ENCODE measurements at regions not wholly inside any gene's neighbourhood (a gene's known extent, or its start where the extent isn't known, plus 50 kb on each side); places are given as distances from the start of the nearest gene placed in this dataset.

DNA sequence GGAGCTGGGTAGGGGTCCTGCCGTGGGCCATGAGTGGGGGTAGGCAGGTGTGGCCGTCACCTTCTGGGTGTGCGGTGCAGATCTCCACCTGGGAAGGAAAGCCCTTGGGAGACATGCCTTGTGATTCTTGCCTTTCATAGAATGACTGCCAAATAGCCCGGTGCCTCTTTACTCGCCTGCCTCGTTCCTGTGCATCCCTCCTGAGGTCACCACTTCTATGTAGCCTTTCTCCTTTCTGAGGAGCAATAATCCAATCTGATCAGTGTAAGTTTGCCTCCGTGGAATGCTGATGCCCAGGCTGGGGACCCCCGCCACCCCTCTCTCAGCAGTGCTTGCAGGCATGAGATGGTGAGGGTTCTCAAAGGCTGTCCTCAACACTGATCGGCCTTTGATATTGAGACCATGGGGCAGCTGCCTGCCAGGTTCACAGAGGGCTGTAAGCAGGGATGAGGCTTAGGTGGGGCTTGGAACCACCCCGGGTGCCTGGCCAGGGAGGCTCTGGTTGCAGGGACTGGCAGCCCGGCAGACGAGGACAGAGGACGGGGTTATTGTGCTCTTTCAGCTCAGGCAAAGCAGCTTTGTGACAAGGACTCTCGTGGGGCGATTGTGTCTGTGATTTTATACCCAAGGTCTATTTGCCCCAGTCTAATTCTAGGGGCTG, 86.1 kb upstream of the WNT7B start:
- Mint-ChIP-seq H3K4me1 (ENCODE audit: low read depth) (peaks cover 36% of the 10 kb centered on the region), H3K36me3 (ENCODE audit: low read depth) (peaks cover 2% of the 10 kb centered on the region), H3K9me3 (no peaks in the 10 kb centered on the region), H3K27me3 (peaks cover 2% of the 10 kb centered on the region), H3K4me3 (no peak overlapping the region), H3K27ac (no peak overlapping the region)
- no peak for DNase-seq

DNA sequence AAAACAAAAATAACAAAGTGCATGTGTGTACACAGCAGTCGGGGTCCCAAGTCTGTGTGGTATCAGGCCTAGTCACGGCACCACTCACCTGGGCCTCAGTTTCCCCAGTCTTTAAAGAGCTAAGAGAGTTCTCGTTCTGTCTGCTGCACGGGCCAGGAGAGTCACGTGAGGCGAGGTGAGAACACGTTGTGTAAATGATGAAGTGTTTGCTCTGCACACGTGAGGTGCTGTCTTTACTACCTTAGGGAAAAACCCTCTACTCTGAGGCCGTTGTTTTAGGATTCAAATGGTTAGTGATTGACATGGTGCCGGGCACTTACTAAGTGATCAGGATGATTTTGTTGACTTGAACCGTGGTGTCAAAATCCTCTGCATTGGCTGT, 86.5 kb upstream of the PPARA start:
- H3K4me1 Mint-ChIP-seq (ENCODE audit: low read depth): peaks cover 33% of the 10 kb centered on the region
- H3K36me3 Mint-ChIP-seq (ENCODE audit: low read depth): peaks cover 2% of the 10 kb centered on the region
- H3K9me3 Mint-ChIP-seq: no peaks in the 10 kb centered on the region
- no peak for DNase-seq
- H3K27ac Mint-ChIP-seq: no peak overlapping the region
- no peak overlapping the region for H3K4me3 Mint-ChIP-seq
- H3K27me3 Mint-ChIP-seq: peaks cover 5% of the 10 kb centered on the region

DNA sequence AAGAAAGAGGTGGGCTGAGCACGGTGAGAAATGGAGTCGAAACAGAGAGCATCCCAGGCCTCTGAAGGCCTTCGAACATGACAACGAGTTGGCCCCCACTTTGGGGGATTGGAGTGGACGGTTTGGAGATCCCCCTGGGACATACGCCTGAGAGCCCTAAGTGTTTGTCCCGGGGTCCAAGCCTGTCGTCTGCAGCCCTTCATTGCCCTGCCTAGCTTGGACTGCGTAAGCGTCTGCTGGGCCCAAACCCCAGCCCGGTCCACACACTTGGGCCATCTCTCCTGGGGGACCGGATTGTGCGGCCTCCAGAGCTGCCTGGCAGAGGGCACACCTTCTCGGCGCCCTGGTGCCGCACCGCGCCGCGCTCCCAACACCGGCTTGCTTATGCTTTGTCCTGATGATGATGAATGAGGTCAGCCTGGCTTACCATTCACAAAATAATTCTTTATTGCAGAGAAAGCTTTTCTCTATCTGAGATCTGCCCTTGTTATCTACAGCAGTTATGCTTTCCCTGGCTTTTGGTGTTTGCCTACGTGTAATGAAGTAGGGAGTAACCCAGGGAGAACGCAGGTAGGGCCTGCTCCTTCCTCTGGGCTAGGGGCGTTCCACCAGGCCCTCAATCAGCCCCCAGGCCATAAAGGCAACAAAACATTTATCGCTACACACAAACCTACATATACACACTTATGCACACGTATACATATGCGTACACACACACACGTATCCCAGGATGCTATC, 85.9 kb upstream of the PPARA start:
- H3K27ac Mint-ChIP-seq: no peak overlapping the region
- peaks cover 8% of the 10 kb centered on the region for H3K27me3 Mint-ChIP-seq
- H3K4me3 Mint-ChIP-seq: no peak overlapping the region
- peaks cover 35% of the 10 kb centered on the region for H3K4me1 Mint-ChIP-seq (ENCODE audit: low read depth)
- no peaks in the 10 kb centered on the region for H3K9me3 Mint-ChIP-seq
- peaks cover 2% of the 10 kb centered on the region for H3K36me3 Mint-ChIP-seq (ENCODE audit: low read depth)
- no peak for DNase-seq

DNA sequence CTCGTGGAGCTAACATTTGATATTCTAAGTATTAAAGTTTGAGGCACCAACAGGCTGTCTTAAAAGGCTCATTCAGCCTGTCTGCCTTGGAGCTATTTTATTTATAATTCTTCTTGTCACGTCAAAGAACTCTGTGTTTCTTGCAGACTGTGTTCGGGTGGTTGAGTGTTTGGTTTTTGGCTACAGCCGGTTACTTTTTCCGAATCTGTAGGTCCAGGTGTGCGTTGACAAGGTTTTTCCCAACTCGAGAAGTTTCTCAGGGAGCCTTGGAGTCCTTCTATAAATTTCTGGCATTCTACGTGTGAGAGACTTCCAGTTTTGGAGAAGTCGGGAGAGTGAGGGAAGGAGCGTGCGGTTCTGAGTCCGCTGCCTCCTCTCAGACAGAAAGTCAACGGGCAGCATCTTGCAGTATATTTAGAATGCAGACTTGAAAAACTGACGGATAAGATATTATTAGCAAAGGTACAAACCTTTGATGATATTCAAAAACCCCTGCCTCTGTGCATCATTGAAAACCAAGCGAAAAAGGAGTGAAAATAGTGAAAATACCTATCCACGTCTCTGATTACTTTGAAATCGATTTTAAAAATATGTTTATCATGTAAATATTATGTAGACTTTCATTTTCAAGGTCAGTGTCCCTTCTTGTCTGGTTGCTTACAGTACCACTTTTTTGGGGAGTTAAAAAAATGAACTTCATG, 85.2 kb upstream of the PPARA start:
- peaks cover 4% of the 10 kb centered on the region for H3K36me3 Mint-ChIP-seq (ENCODE audit: low read depth)
- no peak for DNase-seq

GRCh38 chr22:46065691-46066454, 84.5 kb upstream of the PPARA start:
- H3K4me1 Mint-ChIP-seq (ENCODE audit: low read depth): peaks cover 40% of the 10 kb centered on the region
- no peak for DNase-seq
- H3K27me3 Mint-ChIP-seq: peaks cover 8% of the 10 kb centered on the region
- H3K4me3 Mint-ChIP-seq: no peak overlapping the region
- H3K36me3 Mint-ChIP-seq (ENCODE audit: low read depth): peaks cover 4% of the 10 kb centered on the region
- H3K27ac Mint-ChIP-seq: no peak overlapping the region
- H3K9me3 Mint-ChIP-seq: no peaks in the 10 kb centered on the region

More for the DNA sequence above, 85.2 kb upstream of the PPARA start:
- Mint-ChIP-seq H3K27ac (peak overlapping the region; percentile 13), H3K9me3 (no peaks in the 10 kb centered on the region), H3K4me3 (no peak overlapping the region), H3K27me3 (peaks cover 8% of the 10 kb centered on the region), H3K4me1 (ENCODE audit: low read depth) (peaks cover 40% of the 10 kb centered on the region)

- Mint-ChIP-seq H3K27me3 (peaks cover 8% of the 10 kb centered on the region), H3K9me3 (no peaks in the 10 kb centered on the region), H3K36me3 (ENCODE audit: low read depth) (peaks cover 4% of the 10 kb centered on the region), H3K4me1 (ENCODE audit: low read depth) (peaks cover 40% of the 10 kb centered on the region), H3K4me3 (no peak overlapping the region), H3K27ac (peak overlapping the region; percentile 67)
- DNase-seq: no peak
Measured at GRCh38 chr22:46066691-46067090, 83.6 kb upstream of the PPARA start.

- H3K4me1 Mint-ChIP-seq (ENCODE audit: low read depth): peaks cover 37% of the 10 kb centered on the region
- DNase-seq: no peak
- H3K4me3 Mint-ChIP-seq: no peak overlapping the region
- peaks cover 2% of the 10 kb centered on the region for H3K36me3 Mint-ChIP-seq (ENCODE audit: low read depth)
- H3K27me3 Mint-ChIP-seq: peaks cover 8% of the 10 kb centered on the region
- peak overlapping the region; percentile 67 for H3K27ac Mint-ChIP-seq
- no peaks in the 10 kb centered on the region for H3K9me3 Mint-ChIP-seq
Measured at GRCh38 chr22:46067159-46068111, 82.9 kb upstream of the PPARA start.

DNA sequence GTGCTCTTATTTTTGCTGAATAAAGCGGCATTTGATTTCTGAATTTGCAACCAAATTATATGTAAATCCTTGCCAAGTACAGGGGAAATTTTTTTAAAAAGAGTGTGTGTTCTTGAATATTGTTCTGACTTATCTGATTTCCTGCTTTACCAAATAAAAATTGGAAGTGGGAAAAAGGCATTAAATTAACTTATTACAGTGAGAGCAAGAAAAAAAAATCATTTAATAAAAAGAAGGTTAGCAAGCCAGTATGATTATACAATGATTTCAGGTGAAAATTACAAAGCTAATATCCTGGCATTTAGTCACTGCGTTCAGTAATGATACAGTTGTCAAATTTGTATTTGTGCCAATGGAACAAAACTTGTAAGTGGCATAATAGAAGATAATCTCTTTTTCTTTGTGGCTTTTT, 82.1 kb upstream of the PPARA start:
- no peak for DNase-seq
- Mint-ChIP-seq H3K4me3 (no peak overlapping the region), H3K4me1 (ENCODE audit: low read depth) (peaks cover 43% of the 10 kb centered on the region), H3K36me3 (ENCODE audit: low read depth) (peaks cover 5% of the 10 kb centered on the region), H3K27me3 (peaks cover 10% of the 10 kb centered on the region), H3K27ac (no peak overlapping the region), H3K9me3 (no peaks in the 10 kb centered on the region)

- no peaks in the 10 kb centered on the region for H3K9me3 Mint-ChIP-seq
- H3K36me3 Mint-ChIP-seq (ENCODE audit: low read depth): peaks cover 5% of the 10 kb centered on the region
- peak overlapping the region; percentile 91 for H3K27ac Mint-ChIP-seq
- H3K4me3 Mint-ChIP-seq: peak overlapping the region; percentile 85
- peaks cover 48% of the 10 kb centered on the region for H3K4me1 Mint-ChIP-seq (ENCODE audit: low read depth)
- DNase-seq: no peak
- H3K27me3 Mint-ChIP-seq: peaks cover 10% of the 10 kb centered on the region
Measured at GRCh38 chr22:46068593-46069491, 81.5 kb upstream of the PPARA start.

- Mint-ChIP-seq H3K4me1 (ENCODE audit: low read depth) (peaks cover 55% of the 10 kb centered on the region), H3K4me3 (peak overlapping the region; percentile 85), H3K9me3 (no peaks in the 10 kb centered on the region), H3K36me3 (ENCODE audit: low read depth) (peaks cover 5% of the 10 kb centered on the region), H3K27me3 (peaks cover 10% of the 10 kb centered on the region), H3K27ac (peak overlapping the region; percentile 91)
- DNase-seq: no peak
Measured at GRCh38 chr22:46069521-46070214, 80.7 kb upstream of the PPARA start.

- H3K4me1 Mint-ChIP-seq (ENCODE audit: low read depth): peaks cover 57% of the 10 kb centered on the region
- peak; percentile 72 for DNase-seq
- H3K36me3 Mint-ChIP-seq (ENCODE audit: low read depth): peaks cover 5% of the 10 kb centered on the region
- H3K9me3 Mint-ChIP-seq: no peaks in the 10 kb centered on the region
- H3K4me3 Mint-ChIP-seq: peak overlapping the region; percentile 85
- peak overlapping the region; percentile 91 for H3K27ac Mint-ChIP-seq
- peaks cover 10% of the 10 kb centered on the region for H3K27me3 Mint-ChIP-seq
Measured at GRCh38 chr22:46070215-46070802, 80.0 kb upstream of the PPARA start.

GRCh38 chr22:46070803-46071450, 79.4 kb upstream of the PPARA start:
- peak overlapping the region; percentile 85 for H3K4me3 Mint-ChIP-seq
- peaks cover 51% of the 10 kb centered on the region for H3K4me1 Mint-ChIP-seq (ENCODE audit: low read depth)
- no peak overlapping the region for H3K27ac Mint-ChIP-seq

More at GRCh38 chr22:46070803-46071450, 79.4 kb upstream of the PPARA start:
- H3K27me3 Mint-ChIP-seq: peaks cover 10% of the 10 kb centered on the region
- no peaks in the 10 kb centered on the region for H3K9me3 Mint-ChIP-seq
- DNase-seq: no peak
- H3K36me3 Mint-ChIP-seq (ENCODE audit: low read depth): peaks cover 7% of the 10 kb centered on the region

Data from activated T-cell treated with anti-CD3 and anti-CD28 coated beads, Interleukin-2, amount 50 U/mL, for 24 hours (primary cell).